Keratinocyte (primary cell): ENCODE measurements at regions not wholly inside any gene's neighbourhood (a gene's known extent, or its start where the extent isn't known, plus 50 kb on each side); places are given as distances from the start of the nearest gene placed in this dataset.

Source experiments
- DNase-seq: peaks from one replicate; pipeline ENCODE4 v3.0.0-alpha.2; 2011; ENCODE audit warnings: low read depth, missing footprints, low spot score
- FAIRE-seq: peaks from 2 replicates; lab custom pipeline; 2011; peaks lifted over from hg19 to GRCh38; lab: Jason Lieb, UNC
- H2AFZ ChIP-seq: 2 replicates; pipeline ENCODE4 v1.6.0; 2012; ENCODE audit warnings: low read length, control low read depth, inconsistent platforms; ENCODE audit not compliant: control insufficient read depth
- H3K27ac ChIP-seq: 2 replicates; pipeline ENCODE4 v1.5.1; 2011; ENCODE audit warnings: low read length; ENCODE audit not compliant: control insufficient read depth, insufficient read depth
- H3K27me3 ChIP-seq: 3 replicates; pipeline ENCODE4 v1.6.0; 2011; ENCODE audit warnings: low read length; ENCODE audit not compliant: control insufficient read depth, insufficient read depth; ENCODE audit errors: extremely low read depth
- H3K36me3 ChIP-seq, 2 experiments: 2 replicates in 1 of 2; 3 replicates in 1 of 2; pipeline ENCODE4 v1.5.1; 2011; ENCODE audit warnings: low read length in 2 of 2, mild to moderate bottlenecking in 1 of 2; ENCODE audit not compliant: control insufficient read depth in 2 of 2, insufficient read depth in 2 of 2; ENCODE audit errors: extremely low read depth in 1 of 2
- H3K4me1 ChIP-seq: 3 replicates; pipeline ENCODE4 v1.5.1; 2011; ENCODE audit warnings: low read length; ENCODE audit not compliant: control insufficient read depth, insufficient read depth; ENCODE audit errors: extremely low read depth
- H3K4me2 ChIP-seq: 3 replicates; pipeline ENCODE4 v1.6.0; 2011; ENCODE audit warnings: low read depth, low read length; ENCODE audit not compliant: control insufficient read depth, insufficient read depth; ENCODE audit errors: extremely low read depth
- H3K4me3 ChIP-seq, 3 experiments: fragments of 200-600 bp in 1 of 3; sonication (generic) in 1 of 3; 2 replicates in 2 of 3; 3 replicates in 1 of 3; pipeline ENCODE4 v1.5.1; 2011 to 2016; ENCODE audit warnings: low read length in 3 of 3, mild to moderate bottlenecking in 3 of 3, control low read depth in 2 of 3, inconsistent platforms in 1 of 3, low read depth in 1 of 3, mixed read lengths in 1 of 3, mixed run types in 1 of 3, moderate library complexity in 1 of 3; ENCODE audit not compliant: control insufficient read depth in 2 of 3, insufficient read depth in 2 of 3; ENCODE audit errors: extremely low read depth in 1 of 3
- H3K79me2 ChIP-seq: 2 replicates; pipeline ENCODE4 v1.6.0; 2012; ENCODE audit warnings: low read length; ENCODE audit not compliant: control insufficient read depth, insufficient read depth
- H3K9ac ChIP-seq: 3 replicates; pipeline ENCODE4 v1.6.0; 2011; ENCODE audit warnings: low read length; ENCODE audit not compliant: control insufficient read depth, insufficient read depth; ENCODE audit errors: extremely low read depth
- H3K9me1 ChIP-seq: 3 replicates; pipeline ENCODE4 v1.6.0; 2011; ENCODE audit warnings: low read length; ENCODE audit not compliant: control insufficient read depth, insufficient read depth; ENCODE audit errors: extremely low read depth
- H3K9me3 ChIP-seq: 2 replicates; pipeline ENCODE4 v1.5.1; 2012; ENCODE audit warnings: low read depth, low read length; ENCODE audit not compliant: control insufficient read depth
- H4K20me1 ChIP-seq: 3 replicates; pipeline ENCODE4 v1.6.0; 2011; ENCODE audit warnings: low read length; ENCODE audit not compliant: control insufficient read depth, insufficient read depth; ENCODE audit errors: extremely low read depth
- EZH2 ChIP-seq: IDR thresholded peaks from one replicate; pipeline ENCODE4 v1.6.1; 2012; ENCODE audit warnings: inconsistent platforms, mild to moderate bottlenecking, low read length, moderate library complexity
- dilution Hi-C: fragments of 300-500 bp; cut with MboI; formaldehyde crosslinking; loops from one replicate; pipeline ENCODE4 v1.7.0; 2020; ENCODE audit warnings: low sequenced_read_pairs; ENCODE audit not compliant: extremely low pct_ligation_motif_present
- TF ChIP-seq, protein P1 (sequence below), 3 experiments: IDR thresholded peaks in 1 of 3; conservative IDR thresholded peaks in 1 of 3; optimal IDR thresholded peaks in 1 of 3; 2 replicates in 2 of 3; 3 replicates in 1 of 3; pipeline versions ENCODE3 to v1.5.1; 2011; ENCODE audit warnings: low read length in 3 of 3, mild to moderate bottlenecking in 3 of 3, moderate library complexity in 2 of 3, control low read depth in 1 of 3, inconsistent platforms in 1 of 3; ENCODE audit not compliant: insufficient read depth in 2 of 3; ENCODE audit errors: extremely low read depth in 1 of 3

DNA sequence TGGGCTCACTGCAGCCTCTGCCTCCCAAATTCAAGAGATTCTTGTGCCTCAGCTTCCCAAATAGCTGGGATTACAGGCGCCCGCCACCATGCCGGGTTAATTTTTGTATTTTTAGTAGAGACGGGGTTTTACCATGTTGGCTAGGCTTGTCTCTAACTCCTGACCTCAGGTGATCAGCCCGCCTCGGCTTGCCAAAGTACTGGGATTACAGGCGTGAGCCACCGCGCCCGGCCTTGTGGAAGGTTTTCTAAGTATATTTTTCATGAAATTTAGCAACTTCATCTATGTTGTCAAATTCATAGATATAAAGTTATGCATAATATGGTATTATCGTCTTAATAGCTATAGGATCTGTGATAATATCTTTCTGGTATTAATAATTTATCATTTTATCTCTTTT is 275.6 kb upstream of the GRM7 start:
- Histone ChIP-seq H3K79me2 (no peaks in the 10 kb centered on the region), H3K9ac (no peak overlapping the region), H3K9me1 (no peaks in the 10 kb centered on the region), H4K20me1 (no peaks in the 10 kb centered on the region), H2AFZ (no peak overlapping the region), H3K27me3 (no peaks in the 10 kb centered on the region), H3K27ac (no peak overlapping the region), H3K4me1 (no peaks in the 10 kb centered on the region), H3K4me2 (no peak overlapping the region), H3K9me3 (no peaks in the 10 kb centered on the region), H3K4me3 (no peak overlapping the region), H3K36me3 (no peaks in the 10 kb centered on the region)
- FAIRE-seq: no peak
- TF ChIP-seq EZH2: no peak
- TF ChIP-seq, protein P1, sequence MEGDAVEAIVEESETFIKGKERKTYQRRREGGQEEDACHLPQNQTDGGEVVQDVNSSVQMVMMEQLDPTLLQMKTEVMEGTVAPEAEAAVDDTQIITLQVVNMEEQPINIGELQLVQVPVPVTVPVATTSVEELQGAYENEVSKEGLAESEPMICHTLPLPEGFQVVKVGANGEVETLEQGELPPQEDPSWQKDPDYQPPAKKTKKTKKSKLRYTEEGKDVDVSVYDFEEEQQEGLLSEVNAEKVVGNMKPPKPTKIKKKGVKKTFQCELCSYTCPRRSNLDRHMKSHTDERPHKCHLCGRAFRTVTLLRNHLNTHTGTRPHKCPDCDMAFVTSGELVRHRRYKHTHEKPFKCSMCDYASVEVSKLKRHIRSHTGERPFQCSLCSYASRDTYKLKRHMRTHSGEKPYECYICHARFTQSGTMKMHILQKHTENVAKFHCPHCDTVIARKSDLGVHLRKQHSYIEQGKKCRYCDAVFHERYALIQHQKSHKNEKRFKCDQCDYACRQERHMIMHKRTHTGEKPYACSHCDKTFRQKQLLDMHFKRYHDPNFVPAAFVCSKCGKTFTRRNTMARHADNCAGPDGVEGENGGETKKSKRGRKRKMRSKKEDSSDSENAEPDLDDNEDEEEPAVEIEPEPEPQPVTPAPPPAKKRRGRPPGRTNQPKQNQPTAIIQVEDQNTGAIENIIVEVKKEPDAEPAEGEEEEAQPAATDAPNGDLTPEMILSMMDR (optimal IDR thresholded peaks at IDR 0.05 in 1 of 3, IDR thresholded peaks at IDR 0.05 in 1 of 3, conservative IDR thresholded peaks at IDR 0.05 in 1 of 3; ENCODE audit: extremely low read depth in 1 of 3, insufficient read depth in 2 of 3, low read length in 3 of 3): no peak
- dilution Hi-C loops: no loop called here
- DNase-seq: no peak

DNA sequence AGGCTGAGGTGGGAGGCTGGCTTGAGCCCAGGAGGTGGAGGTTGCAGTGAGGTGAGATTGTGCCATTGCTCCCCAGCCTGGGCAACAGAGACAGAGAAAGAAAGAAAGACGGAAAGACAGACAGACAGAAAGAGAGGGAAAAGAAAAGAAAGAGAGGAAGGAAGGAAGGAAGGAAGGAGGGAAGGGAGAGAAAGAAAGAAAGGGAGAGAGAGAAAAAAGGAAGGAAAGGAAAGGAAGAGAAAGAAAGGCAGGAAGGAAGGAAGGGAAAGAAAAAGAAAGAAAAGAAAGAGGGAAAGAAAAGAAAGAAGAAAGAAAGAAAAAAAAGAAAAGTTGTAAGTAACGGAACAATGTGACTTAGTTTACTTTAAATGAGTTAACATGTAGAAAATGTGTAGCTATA is 260.7 kb upstream of the GRM7 start:
- dilution Hi-C loops: no loop called here
- no peaks in the 10 kb centered on the region for H3K4me1 ChIP-seq

More for the DNA sequence above, 260.7 kb upstream of the GRM7 start:
- DNase-seq (no peak), FAIRE-seq (no peak)
- H3K9ac ChIP-seq: no peak overlapping the region
- TF ChIP-seq, protein P1 (optimal IDR thresholded peaks at IDR 0.05 in 1 of 3, IDR thresholded peaks at IDR 0.05 in 1 of 3, conservative IDR thresholded peaks at IDR 0.05 in 1 of 3; ENCODE audit: extremely low read depth in 1 of 3, insufficient read depth in 2 of 3, low read length in 3 of 3): no peak
- no peak for TF ChIP-seq EZH2
- H3K27ac ChIP-seq: no peak overlapping the region
- no peaks in the 10 kb centered on the region for H3K9me1 ChIP-seq
- no peaks in the 10 kb centered on the region for H3K36me3 ChIP-seq
- H2AFZ ChIP-seq: no peak overlapping the region
- no peak overlapping the region for H3K4me3 ChIP-seq
- no peaks in the 10 kb centered on the region for H4K20me1 ChIP-seq
- H3K9me3 ChIP-seq: no peaks in the 10 kb centered on the region
- H3K4me2 ChIP-seq: no peak overlapping the region
- no peaks in the 10 kb centered on the region for H3K79me2 ChIP-seq
- H3K27me3 ChIP-seq: no peaks in the 10 kb centered on the region
